ENCODE measurements at regions not wholly inside any gene's neighbourhood (a gene's known extent, or its start where the extent isn't known, plus 50 kb on each side); places are given as distances from the start of the nearest gene placed in this dataset.

GRCh38 chr10:118246332-118247295 lies 95.5 kb downstream of the FAM204A start:
- H3K36me3 Mint-ChIP-seq (ENCODE audit: unreplicated experiment), result no peaks in the 10 kb centered on the region
- TF ChIP-seq, protein P1, sequence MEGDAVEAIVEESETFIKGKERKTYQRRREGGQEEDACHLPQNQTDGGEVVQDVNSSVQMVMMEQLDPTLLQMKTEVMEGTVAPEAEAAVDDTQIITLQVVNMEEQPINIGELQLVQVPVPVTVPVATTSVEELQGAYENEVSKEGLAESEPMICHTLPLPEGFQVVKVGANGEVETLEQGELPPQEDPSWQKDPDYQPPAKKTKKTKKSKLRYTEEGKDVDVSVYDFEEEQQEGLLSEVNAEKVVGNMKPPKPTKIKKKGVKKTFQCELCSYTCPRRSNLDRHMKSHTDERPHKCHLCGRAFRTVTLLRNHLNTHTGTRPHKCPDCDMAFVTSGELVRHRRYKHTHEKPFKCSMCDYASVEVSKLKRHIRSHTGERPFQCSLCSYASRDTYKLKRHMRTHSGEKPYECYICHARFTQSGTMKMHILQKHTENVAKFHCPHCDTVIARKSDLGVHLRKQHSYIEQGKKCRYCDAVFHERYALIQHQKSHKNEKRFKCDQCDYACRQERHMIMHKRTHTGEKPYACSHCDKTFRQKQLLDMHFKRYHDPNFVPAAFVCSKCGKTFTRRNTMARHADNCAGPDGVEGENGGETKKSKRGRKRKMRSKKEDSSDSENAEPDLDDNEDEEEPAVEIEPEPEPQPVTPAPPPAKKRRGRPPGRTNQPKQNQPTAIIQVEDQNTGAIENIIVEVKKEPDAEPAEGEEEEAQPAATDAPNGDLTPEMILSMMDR (IDR thresholded peaks at IDR 0.05), result no peak
- H3K27ac Mint-ChIP-seq (ENCODE audit: unreplicated experiment), result no peak overlapping the region
- no peaks in the 10 kb centered on the region for H3K4me1 Mint-ChIP-seq (ENCODE audit: unreplicated experiment)
- peaks cover 46% of the 10 kb centered on the region for H3K27me3 Mint-ChIP-seq (ENCODE audit: unreplicated experiment)
- no peak for DNase-seq (ENCODE audit: extremely low spot score, unreplicated experiment)
- no peaks in the 10 kb centered on the region for H3K9me3 Mint-ChIP-seq (ENCODE audit: unreplicated experiment)
- H3K4me3 Mint-ChIP-seq (ENCODE audit: unreplicated experiment), result no peak overlapping the region

GRCh38 chr10:118243907-118244306 lies 98.2 kb downstream of the FAM204A start:
- no peaks in the 10 kb centered on the region for H3K9me3 Mint-ChIP-seq (ENCODE audit: unreplicated experiment)
- no peaks in the 10 kb centered on the region for H3K4me1 Mint-ChIP-seq (ENCODE audit: unreplicated experiment)
- peaks cover 54% of the 10 kb centered on the region for H3K27me3 Mint-ChIP-seq (ENCODE audit: unreplicated experiment)
- no peak for DNase-seq (ENCODE audit: extremely low spot score, unreplicated experiment)
- H3K36me3 Mint-ChIP-seq (ENCODE audit: unreplicated experiment), result no peaks in the 10 kb centered on the region
- H3K4me3 Mint-ChIP-seq (ENCODE audit: unreplicated experiment), result no peak overlapping the region
- H3K27ac Mint-ChIP-seq (ENCODE audit: unreplicated experiment), result no peak overlapping the region
- TF ChIP-seq, protein P1 (IDR thresholded peaks at IDR 0.05), result no peak

DNA sequence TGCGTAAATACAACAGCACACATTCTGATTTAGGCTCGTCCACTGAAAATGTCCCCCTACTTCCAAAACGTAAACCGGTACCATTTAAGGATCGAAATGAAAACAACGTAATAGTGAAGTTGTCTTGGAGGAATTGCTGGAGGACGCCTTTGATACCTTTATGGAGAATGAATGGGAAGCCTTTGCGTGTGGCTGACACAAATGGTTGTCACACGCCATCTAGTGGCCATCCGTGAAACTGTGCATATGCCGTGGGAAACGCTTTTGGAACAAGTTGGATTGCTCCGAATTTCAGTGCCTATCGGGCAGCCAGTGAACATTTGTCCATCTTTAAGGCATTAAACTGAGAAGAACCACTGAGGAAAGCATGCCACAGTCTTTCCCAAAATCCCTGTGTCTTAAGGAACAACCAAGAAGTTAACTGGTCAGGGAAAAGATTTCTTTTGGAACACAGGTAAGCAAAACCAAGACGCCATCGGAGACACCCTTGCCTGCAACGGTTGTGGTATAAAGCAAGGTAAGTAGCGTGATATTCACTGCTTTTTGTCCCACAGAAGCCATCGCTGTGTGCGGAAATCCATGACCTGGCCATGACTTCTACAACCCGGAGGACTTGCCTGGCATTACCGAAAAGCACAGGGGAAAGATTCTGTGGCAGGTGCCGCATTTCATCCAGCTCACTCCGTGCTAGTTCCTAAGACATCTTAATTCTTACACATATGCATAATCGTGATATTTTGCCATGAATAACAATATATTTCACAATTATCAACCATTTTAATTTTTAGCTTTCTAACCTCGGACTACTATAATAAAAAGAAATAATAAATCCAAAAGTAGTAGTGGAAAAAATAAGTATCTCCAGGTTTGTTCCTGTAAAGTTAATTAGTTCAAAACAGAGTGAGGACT lies 100.6 kb downstream of the FAM204A start:
- no peaks in the 10 kb centered on the region for H3K9me3 Mint-ChIP-seq (ENCODE audit: unreplicated experiment)

GRCh38 chr10:118239236-118239630 lies 102.9 kb downstream of the FAM204A start:
- H3K27ac Mint-ChIP-seq (ENCODE audit: unreplicated experiment), result no peak overlapping the region
- no peaks in the 10 kb centered on the region for H3K9me3 Mint-ChIP-seq (ENCODE audit: unreplicated experiment)
- no peak overlapping the region for H3K4me3 Mint-ChIP-seq (ENCODE audit: unreplicated experiment)
- no peaks in the 10 kb centered on the region for H3K4me1 Mint-ChIP-seq (ENCODE audit: unreplicated experiment)
- H3K36me3 Mint-ChIP-seq (ENCODE audit: unreplicated experiment), result no peaks in the 10 kb centered on the region
- TF ChIP-seq, protein P1 (IDR thresholded peaks at IDR 0.05), result no peak
- H3K27me3 Mint-ChIP-seq (ENCODE audit: unreplicated experiment), result peaks cover 42% of the 10 kb centered on the region
- no peak for DNase-seq (ENCODE audit: extremely low spot score, unreplicated experiment)

More for the DNA sequence above, 100.6 kb downstream of the FAM204A start:
- DNase-seq (ENCODE audit: extremely low spot score, unreplicated experiment), result peak; percentile 89
- TF ChIP-seq, protein P1 (IDR thresholded peaks at IDR 0.05), result peak; percentile 94
- Mint-ChIP-seq H3K4me1 (ENCODE audit: unreplicated experiment) (no peaks in the 10 kb centered on the region), H3K27me3 (ENCODE audit: unreplicated experiment) (peaks cover 55% of the 10 kb centered on the region), H3K27ac (ENCODE audit: unreplicated experiment) (no peak overlapping the region), H3K36me3 (ENCODE audit: unreplicated experiment) (no peaks in the 10 kb centered on the region), H3K4me3 (ENCODE audit: unreplicated experiment) (no peak overlapping the region)

All from osteocyte (in vitro differentiated cells).